Calu3 (cell line): ENCODE measurements at regions not wholly inside any gene's neighbourhood (a gene's known extent, or its start where the extent isn't known, plus 50 kb on each side); places are given as distances from the start of the nearest gene placed in this dataset.

Source experiments
- BruUV-seq: library from RNA; stranded (reverse); fragments of 400-500 nt; replicated peaks from 2 replicates; lab custom pipeline; 2021; lab: Mats Ljungman, UMichigan
- CTCF ChIA-PET: fragments of 300-600 bp; sonication (Branson Sonifier 250); formaldehyde crosslinking; loops from one replicate; lab custom pipeline; 2022; ENCODE audit warnings: antibody characterized with exemption; lab: Charles Lee
- DNase-seq: peaks from one replicate; pipeline ENCODE4 v3.0.0; 2022
- H3K27ac Mint-ChIP-seq: one replicate; pipeline ENCODE4 v1.8.0; 2022; ENCODE audit warnings: mixed read lengths; ENCODE audit not compliant: unreplicated experiment
- H3K27me3 Mint-ChIP-seq: one replicate; pipeline ENCODE4 v1.8.0; 2022; ENCODE audit warnings: mixed read lengths; ENCODE audit not compliant: unreplicated experiment
- H3K36me3 Mint-ChIP-seq: one replicate; pipeline ENCODE4 v1.8.0; 2022; ENCODE audit warnings: mild to moderate bottlenecking, moderate library complexity, mixed read lengths; ENCODE audit not compliant: insufficient read depth, unreplicated experiment
- H3K4me1 Mint-ChIP-seq: one replicate; pipeline ENCODE4 v1.8.0; 2022; ENCODE audit warnings: mild to moderate bottlenecking, low read depth, mixed read lengths; ENCODE audit not compliant: unreplicated experiment
- H3K4me3 Mint-ChIP-seq: one replicate; pipeline ENCODE4 v1.8.0; 2022; ENCODE audit warnings: mild to moderate bottlenecking, low read depth, moderate library complexity, mixed read lengths; ENCODE audit not compliant: unreplicated experiment
- H3K9me3 Mint-ChIP-seq: one replicate; pipeline ENCODE4 v1.8.0; 2022; ENCODE audit warnings: low read depth, mixed read lengths; ENCODE audit not compliant: unreplicated experiment
- intact Hi-C: fragments of 100-400 bp; cut with micrococcal nuclease; formaldehyde crosslinking; loops from one replicate; pipeline ENCODE4 v1.10.0; 2022; ENCODE audit not compliant: unreplicated experiment
- TF ChIP-seq, protein P1 (sequence below): fragments of 200-600 bp; IDR thresholded peaks from one replicate; pipeline ENCODE4 v1.8.0; 2022; ENCODE audit warnings: antibody characterized with exemption; ENCODE audit not compliant: unreplicated experiment

- no TSS peak for BruUV-seq
- H3K9me3 Mint-ChIP-seq = no peaks in the 10 kb centered on the region
- peaks cover 35% of the 10 kb centered on the region for H3K27me3 Mint-ChIP-seq
- H3K4me1 Mint-ChIP-seq = peaks cover 20% of the 10 kb centered on the region
- H3K36me3 Mint-ChIP-seq = no peaks in the 10 kb centered on the region
- H3K27ac Mint-ChIP-seq = no peak overlapping the region
- no peak for DNase-seq
- H3K4me3 Mint-ChIP-seq = no peak overlapping the region
- intact Hi-C loops = no loop called here
- TF ChIP-seq, protein P1, sequence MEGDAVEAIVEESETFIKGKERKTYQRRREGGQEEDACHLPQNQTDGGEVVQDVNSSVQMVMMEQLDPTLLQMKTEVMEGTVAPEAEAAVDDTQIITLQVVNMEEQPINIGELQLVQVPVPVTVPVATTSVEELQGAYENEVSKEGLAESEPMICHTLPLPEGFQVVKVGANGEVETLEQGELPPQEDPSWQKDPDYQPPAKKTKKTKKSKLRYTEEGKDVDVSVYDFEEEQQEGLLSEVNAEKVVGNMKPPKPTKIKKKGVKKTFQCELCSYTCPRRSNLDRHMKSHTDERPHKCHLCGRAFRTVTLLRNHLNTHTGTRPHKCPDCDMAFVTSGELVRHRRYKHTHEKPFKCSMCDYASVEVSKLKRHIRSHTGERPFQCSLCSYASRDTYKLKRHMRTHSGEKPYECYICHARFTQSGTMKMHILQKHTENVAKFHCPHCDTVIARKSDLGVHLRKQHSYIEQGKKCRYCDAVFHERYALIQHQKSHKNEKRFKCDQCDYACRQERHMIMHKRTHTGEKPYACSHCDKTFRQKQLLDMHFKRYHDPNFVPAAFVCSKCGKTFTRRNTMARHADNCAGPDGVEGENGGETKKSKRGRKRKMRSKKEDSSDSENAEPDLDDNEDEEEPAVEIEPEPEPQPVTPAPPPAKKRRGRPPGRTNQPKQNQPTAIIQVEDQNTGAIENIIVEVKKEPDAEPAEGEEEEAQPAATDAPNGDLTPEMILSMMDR = no peak
- CTCF ChIA-PET = no interaction called here
Measured at GRCh38 chr3:194220901-194221326, 85.0 kb downstream of the HES1 start.

DNA sequence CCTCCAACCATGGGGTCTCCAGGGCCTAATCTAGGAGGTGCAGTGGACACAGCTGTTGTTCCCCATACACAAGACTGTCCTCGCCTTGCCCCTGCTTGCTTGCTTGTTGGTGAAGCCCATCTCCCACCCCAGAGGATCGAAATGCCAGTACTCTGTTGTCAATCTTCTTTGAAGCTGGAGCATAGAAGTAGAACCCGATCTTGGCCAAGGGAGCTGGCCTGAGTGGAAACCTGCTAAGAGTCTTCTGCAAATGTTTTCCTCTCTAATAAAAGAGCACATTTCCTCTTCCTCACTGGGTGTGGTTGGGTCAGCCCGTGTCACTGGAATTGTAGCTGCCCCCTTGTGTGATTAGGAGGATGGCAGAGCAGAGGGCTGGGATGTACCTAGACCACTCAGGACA, 85.4 kb downstream of the HES1 start:
- intact Hi-C loops = no loop called here
- DNase-seq = no peak
- Mint-ChIP-seq H3K4me1 (peaks cover 20% of the 10 kb centered on the region), H3K27me3 (peaks cover 39% of the 10 kb centered on the region), H3K36me3 (no peaks in the 10 kb centered on the region), H3K27ac (no peak overlapping the region), H3K9me3 (no peaks in the 10 kb centered on the region), H3K4me3 (no peak overlapping the region)
- no TSS peak for BruUV-seq
- TF ChIP-seq, protein P1 = no peak
- CTCF ChIA-PET = interaction anchor here (0.6 kb wide), 1 partner anchor 15 kb away, joined by 3 read pairs; no protein-coding TSS in a partner anchor

DNA sequence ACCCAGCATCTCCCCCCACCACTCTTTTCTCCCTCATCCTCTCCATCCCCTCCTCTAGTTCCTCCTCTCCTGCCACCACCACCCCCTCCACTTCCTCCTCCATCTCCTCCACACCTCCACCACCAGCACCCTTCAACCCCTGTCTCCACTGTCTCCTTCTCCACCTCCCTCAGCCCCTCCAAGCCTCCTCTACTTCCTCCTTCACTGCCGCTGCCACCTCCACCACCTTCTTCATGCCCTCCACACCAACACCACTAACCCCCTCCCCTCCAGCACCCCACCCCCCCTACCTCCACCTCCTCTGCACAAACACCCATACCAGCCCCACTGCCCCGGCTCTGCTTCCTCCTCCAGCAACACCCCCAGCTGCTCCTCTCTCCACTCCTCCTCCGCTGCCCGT, 88.0 kb downstream of the HES1 start:
- CTCF ChIA-PET = interaction anchor here (0.6 kb wide), 1 partner anchor 186 kb away, joined by 4 read pairs; no protein-coding TSS in a partner anchor
- Mint-ChIP-seq H3K27ac (no peak overlapping the region), H3K4me1 (peaks cover 20% of the 10 kb centered on the region), H3K36me3 (no peaks in the 10 kb centered on the region), H3K27me3 (peaks cover 34% of the 10 kb centered on the region), H3K4me3 (no peak overlapping the region), H3K9me3 (peaks cover 2% of the 10 kb centered on the region)
- no peak for DNase-seq
- intact Hi-C loops = no loop called here
- BruUV-seq = no TSS peak
- TF ChIP-seq, protein P1 = no peak

GRCh38 chr3:194224471-194225417, 88.8 kb downstream of the HES1 start:
- Mint-ChIP-seq H3K27ac (no peak overlapping the region), H3K36me3 (no peaks in the 10 kb centered on the region), H3K4me3 (no peak overlapping the region), H3K9me3 (peaks cover 2% of the 10 kb centered on the region), H3K4me1 (peaks cover 20% of the 10 kb centered on the region), H3K27me3 (peaks cover 28% of the 10 kb centered on the region)
- CTCF ChIA-PET = interaction anchor here (0.6 kb wide), 1 partner anchor 719 kb away, joined by 3 read pairs; no protein-coding TSS in a partner anchor
- no TSS peak for BruUV-seq
- TF ChIP-seq, protein P1 = no peak
- intact Hi-C loops = no loop called here
- DNase-seq = no peak
